Posterior vena cava (tissue), 2 donors: ENCODE measurements at regions not wholly inside any gene's neighbourhood (a gene's known extent, or its start where the extent isn't known, plus 50 kb on each side); places are given as distances from the start of the nearest gene placed in this dataset.
"Not testable (repeated sequence)": the region's sequence is repeated elsewhere in the genome, so short reads cannot be mapped to it uniquely, and the experiment has no call there.

Experiments
- DNase-seq: peaks from one replicate; pipeline ENCODE4 v3.0.0-alpha.2; 2020; ENCODE audit warnings: low spot score
- intact Hi-C, 2 donors: fragments of 100-400 bp; cut with DNase I; formaldehyde crosslinking; loops; one replicate each; pipeline versions ENCODE4 v1.14.1 to v1.14.2; 2022 to 2023
- donor health status: DM: yes; HTN: yes; CAD: no.
- donor health status: DM: yes; HTN: yes; CAD: no.

GRCh38 chr4:66804979-66805378 lies 740.3 kb downstream of the CENPC start:
- intact Hi-C loops: no loop called here
- no peak for DNase-seq

GRCh38 chr4:66797608-66798007 lies 747.7 kb downstream of the CENPC start:
- DNase-seq: no peak
- intact Hi-C loops: no loop called here

GRCh38 chr4:66795724-66796123 lies 749.6 kb downstream of the CENPC start:
- DNase-seq: no peak
- intact Hi-C loops: no loop called here

- no peak for DNase-seq
- intact Hi-C loops: no loop called here
Observed at GRCh38 chr4:66794390-66795034, 750.8 kb downstream of the CENPC start.

GRCh38 chr4:66791686-66792085 lies 753.6 kb downstream of the CENPC start:
- intact Hi-C loops: no loop called here
- no peak for DNase-seq

GRCh38 chr4:66785479-66785878 lies 759.8 kb downstream of the CENPC start:
- DNase-seq: no peak
- intact Hi-C loops: no loop called here

- intact Hi-C loops: not testable (repeated sequence)
- peak; percentile 36 for DNase-seq
Observed at GRCh38 chr4:66782751-66783150, 762.6 kb downstream of the CENPC start.

- DNase-seq: no peak
- intact Hi-C loops: no loop called here
Observed at GRCh38 chr4:66777097-66777496, 768.2 kb downstream of the CENPC start.

- intact Hi-C loops: no loop called here
- no peak for DNase-seq
Observed at GRCh38 chr4:66769441-66769840, 775.9 kb downstream of the CENPC start.

GRCh38 chr4:66767442-66767841 lies 777.9 kb downstream of the CENPC start:
- DNase-seq: no peak
- intact Hi-C loops: no loop called here

GRCh38 chr4:66766557-66766956 lies 778.7 kb downstream of the CENPC start:
- intact Hi-C loops: no loop called here
- DNase-seq: no peak

GRCh38 chr4:66750273-66750672 lies 795.0 kb downstream of the CENPC start:
- intact Hi-C loops: no loop called here
- no peak for DNase-seq

- intact Hi-C loops: not testable (repeated sequence)
Observed at GRCh38 chr4:66746918-66747317, 798.4 kb downstream of the CENPC start.

GRCh38 chr4:66741081-66741480 lies 804.2 kb downstream of the CENPC start:
- intact Hi-C loops: no loop called here

More at GRCh38 chr4:66746918-66747317, 798.4 kb downstream of the CENPC start:
- not testable (repeated sequence) for DNase-seq

GRCh38 chr4:66736606-66737005 lies 808.7 kb downstream of the CENPC start:
- intact Hi-C loops: no loop called here
- no peak for DNase-seq

More at GRCh38 chr4:66741081-66741480, 804.2 kb downstream of the CENPC start:
- no peak for DNase-seq

- no peak for DNase-seq
- intact Hi-C loops: no loop called here
Observed at GRCh38 chr4:66728280-66728679, 817.0 kb downstream of the CENPC start.

- intact Hi-C loops, DNase-seq: not testable (repeated sequence)
Observed at GRCh38 chr4:66712301-66712921, 832.9 kb downstream of the CENPC start.

- intact Hi-C loops: no loop called here
- no peak for DNase-seq
Observed at GRCh38 chr4:66704243-66704642, 841.1 kb downstream of the CENPC start.

GRCh38 chr4:66694739-66695138 lies 850.6 kb downstream of the CENPC start:
- no peak for DNase-seq
- intact Hi-C loops: no loop called here

- DNase-seq: no peak
- intact Hi-C loops: no loop called here
Observed at GRCh38 chr4:66693694-66694093, 851.6 kb downstream of the CENPC start.

- no peak for DNase-seq
- intact Hi-C loops: no loop called here
Observed at GRCh38 chr4:66691101-66691500, 854.2 kb downstream of the CENPC start.
